ENCODE measurements at regions not wholly inside any gene's neighbourhood (a gene's known extent, or its start where the extent isn't known, plus 50 kb on each side); places are given as distances from the start of the nearest gene placed in this dataset.

GRCh38 chr1:181369416-181369815 lies 113.9 kb upstream of the CACNA1E start (continued):
- TF ChIP-seq ZNF646 (CRISPR knock-in tag; IDR thresholded peaks at IDR 0.05) (no peak), SOX13 (IDR thresholded peaks at IDR 0.05) (no peak), SOX13 (CRISPR knock-in tag; conservative IDR thresholded peaks at IDR 0.05 in 1 of 2, IDR thresholded peaks at IDR 0.05 in 1 of 2) (no peak), PBX2 (CRISPR knock-in tag; IDR thresholded peaks at IDR 0.05) (no peak), RFX3 (CRISPR knock-in tag; IDR thresholded peaks at IDR 0.05) (no peak), KLF6 (CRISPR knock-in tag; IDR thresholded peaks at IDR 0.05) (no peak), RFXANK (CRISPR knock-in tag; IDR thresholded peaks at IDR 0.05) (no peak), ATAD3A (CRISPR knock-in tag; IDR thresholded peaks at IDR 0.05) (no peak), SIN3A (IDR thresholded peaks at IDR 0.05; ENCODE audit: borderline replicate concordance, low read depth, low read length) (no peak)
